AG08396 (cell line): ENCODE measurements at regions not wholly inside any gene's neighbourhood (a gene's known extent, or its start where the extent isn't known, plus 50 kb on each side); places are given as distances from the start of the nearest gene placed in this dataset.
"Not testable (repeated sequence)": the region's sequence is repeated elsewhere in the genome, so short reads cannot be mapped to it uniquely, and the experiment has no call there.

Source experiments
- DNase-seq: peaks from one replicate; pipeline ENCODE4 v3.0.0; 2012; ENCODE audit warnings: low spot score, mixed read lengths

GRCh38 chr5:67639313-67639712 is 442.7 kb upstream of the CD180 start:
- DNase-seq: no peak

GRCh38 chr5:67636850-67637524 is 440.4 kb upstream of the CD180 start:
- DNase-seq: no peak

GRCh38 chr5:67636091-67636490 is 439.5 kb upstream of the CD180 start:
- peak; percentile 7 for DNase-seq

- DNase-seq: not testable (repeated sequence)
Observed at GRCh38 chr5:67627079-67627478, 430.5 kb upstream of the CD180 start.

GRCh38 chr5:67623078-67623477 is 426.5 kb upstream of the CD180 start:
- DNase-seq: no peak

- DNase-seq: no peak
Observed at GRCh38 chr5:67620424-67621397, 424.1 kb upstream of the CD180 start.

- no peak for DNase-seq
Observed at GRCh38 chr5:67619636-67620035, 423.0 kb upstream of the CD180 start.

- DNase-seq: no peak
Observed at GRCh38 chr5:67619235-67619634, 422.6 kb upstream of the CD180 start.

- no peak for DNase-seq
Observed at GRCh38 chr5:67617051-67617450, 420.5 kb upstream of the CD180 start.

GRCh38 chr5:67612961-67613360 is 416.4 kb upstream of the CD180 start:
- no peak for DNase-seq

GRCh38 chr5:67610186-67610912 is 413.8 kb upstream of the CD180 start:
- no peak for DNase-seq

GRCh38 chr5:67607958-67608357 is 411.4 kb upstream of the CD180 start:
- DNase-seq: no peak

- no peak for DNase-seq
Observed at GRCh38 chr5:67606586-67606947, 410.0 kb upstream of the CD180 start.

GRCh38 chr5:67605730-67606585 is 409.4 kb upstream of the CD180 start:
- DNase-seq: no peak

GRCh38 chr5:67591491-67591890 is 394.9 kb upstream of the CD180 start:
- DNase-seq: no peak

- no peak for DNase-seq
Observed at GRCh38 chr5:67588389-67588788, 391.8 kb upstream of the CD180 start.

GRCh38 chr5:67581203-67581602 is 384.6 kb upstream of the CD180 start:
- DNase-seq: no peak

GRCh38 chr5:67578011-67578410 is 381.4 kb upstream of the CD180 start:
- DNase-seq: no peak

GRCh38 chr5:67577424-67577823 is 380.8 kb upstream of the CD180 start:
- DNase-seq: peak; percentile 24

- no peak for DNase-seq
Observed at GRCh38 chr5:67576112-67576511, 379.5 kb upstream of the CD180 start.

GRCh38 chr5:67575087-67575486 is 378.5 kb upstream of the CD180 start:
- no peak for DNase-seq
